ENCODE measurements at regions not wholly inside any gene's neighbourhood (a gene's known extent, or its start where the extent isn't known, plus 50 kb on each side); places are given as distances from the start of the nearest gene placed in this dataset.
A peak's percentile ranks its signal among the peaks of the same experiment; 100 is the strongest.

DNA sequence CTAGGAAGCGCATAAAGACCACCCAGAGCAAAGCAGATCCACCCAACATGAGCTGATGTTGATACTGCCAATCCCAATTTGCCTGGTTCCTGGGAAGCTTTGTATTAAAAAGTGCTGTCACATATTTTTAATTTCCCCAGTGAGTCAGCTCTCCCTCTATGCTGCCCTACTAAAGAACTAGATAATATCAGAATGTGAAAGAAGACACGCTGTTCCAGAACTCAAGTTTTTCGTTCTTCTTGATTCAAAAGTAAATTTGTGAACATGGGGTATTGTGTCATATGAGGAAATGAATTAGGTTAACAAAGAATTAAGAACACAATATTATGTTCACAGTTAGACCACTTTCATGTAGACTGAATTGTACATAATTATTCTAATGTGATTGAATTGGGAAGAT, 734.2 kb upstream of the ALCAM start:
- FAIRE-seq (no peak), DNase-seq (ENCODE audit: insufficient read length, low spot score) (no peak)

DNA sequence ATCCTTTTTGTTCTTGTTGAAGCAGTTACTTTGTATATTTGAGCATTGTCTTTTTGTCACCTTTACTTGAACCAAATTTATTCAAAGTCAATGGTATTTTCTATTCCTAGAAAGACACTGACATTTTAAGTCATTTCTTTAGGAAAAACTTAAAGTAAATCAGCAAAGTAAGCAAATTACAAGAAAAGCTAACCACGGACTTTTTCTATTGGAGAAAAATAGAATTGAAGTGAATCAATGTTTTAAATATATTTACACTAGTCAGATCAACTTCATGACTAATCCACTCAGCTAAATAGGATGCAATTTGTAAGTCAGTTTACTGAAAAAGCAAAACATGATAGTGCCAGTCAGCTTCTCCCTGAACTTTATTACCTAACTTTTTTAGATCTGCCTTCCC, 733.8 kb upstream of the ALCAM start:
- FAIRE-seq: no peak
- DNase-seq (ENCODE audit: insufficient read length, low spot score): no peak

GRCh38 chr3:104635872-104636580, 730.7 kb upstream of the ALCAM start:
- FAIRE-seq (no peak), DNase-seq (ENCODE audit: insufficient read length, low spot score) (no peak)

DNA sequence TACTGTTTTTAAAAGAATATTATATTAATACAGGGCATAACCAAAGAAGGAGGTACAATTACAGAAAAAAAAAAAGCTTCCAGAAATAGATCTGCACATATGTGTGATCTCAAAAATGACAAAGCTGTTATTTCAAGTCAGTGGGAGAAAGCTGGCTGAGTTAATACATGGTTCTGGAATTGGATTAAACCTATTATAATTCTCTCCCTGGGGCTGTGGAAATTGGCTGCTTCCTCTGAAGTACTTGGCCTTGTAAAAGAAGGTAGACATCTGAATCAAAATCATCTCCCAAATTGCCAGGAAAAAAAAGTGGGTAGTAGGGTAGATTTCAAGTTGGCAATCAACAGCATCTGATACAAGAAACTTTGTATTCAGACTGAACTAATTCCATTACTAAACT, 723.9 kb upstream of the ALCAM start:
- DNase-seq (ENCODE audit: insufficient read length, low spot score): no peak
- FAIRE-seq: no peak

DNA sequence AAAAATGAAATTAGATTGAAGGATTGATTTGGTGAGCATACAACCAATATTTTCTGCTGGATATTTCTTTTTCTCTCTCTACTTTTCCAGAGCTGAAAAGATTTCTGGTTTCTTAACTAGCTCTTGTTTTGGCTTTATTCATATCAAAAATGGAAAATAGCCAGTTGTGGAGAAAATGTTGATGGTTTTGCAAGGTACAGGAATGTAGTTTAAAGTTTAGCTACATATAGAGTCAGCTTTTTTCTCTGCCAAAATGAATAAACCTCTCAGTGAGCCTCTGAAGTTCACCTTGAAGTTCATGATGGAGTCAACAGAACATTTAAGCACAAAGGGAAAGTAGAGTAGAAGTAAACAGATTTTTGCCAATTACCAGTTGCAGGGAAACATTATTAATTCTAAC, 720.5 kb upstream of the ALCAM start:
- FAIRE-seq (no peak), DNase-seq (ENCODE audit: insufficient read length, low spot score) (no peak)

DNA sequence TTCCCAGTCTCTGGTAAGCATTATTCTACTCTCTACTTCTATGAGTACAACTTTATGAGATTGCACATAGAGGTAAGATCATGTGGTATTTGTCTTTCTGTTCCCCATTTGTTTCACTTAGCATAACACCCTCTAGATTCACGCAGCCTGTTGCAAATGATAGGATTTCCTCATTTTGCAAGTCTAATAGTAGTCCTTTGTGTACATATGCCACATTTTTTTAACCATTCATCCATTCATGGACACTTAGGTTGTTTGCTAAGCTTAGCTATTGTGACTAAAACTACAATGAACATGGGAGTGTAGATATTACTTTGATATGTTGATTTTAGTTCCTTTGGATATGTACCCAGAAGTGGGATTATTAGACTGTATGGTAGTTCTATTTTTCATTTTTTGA, 717.9 kb upstream of the ALCAM start:
- DNase-seq (ENCODE audit: insufficient read length, low spot score) (no peak), FAIRE-seq (no peak)

DNA sequence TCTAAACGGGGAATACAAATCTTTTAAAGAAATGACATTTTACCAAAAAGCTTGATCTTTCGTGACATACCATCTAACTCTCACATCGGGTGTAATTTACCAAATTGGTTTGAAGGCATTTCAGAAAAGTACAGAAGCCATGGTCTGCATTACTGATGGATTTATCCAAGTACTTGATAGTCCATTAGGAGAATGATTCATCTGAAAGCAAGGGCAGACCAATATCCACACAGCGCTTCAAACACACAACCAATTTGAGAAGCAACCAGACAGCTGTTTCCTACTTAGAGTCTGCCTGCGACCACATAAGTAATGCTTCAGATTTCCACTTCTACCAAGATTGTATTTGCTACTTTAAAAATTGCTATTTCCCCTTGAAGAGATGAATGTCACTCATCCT, 697.6 kb upstream of the ALCAM start:
- FAIRE-seq (no peak), DNase-seq (ENCODE audit: insufficient read length, low spot score) (no peak)

GRCh38 chr3:104672331-104672730, 694.4 kb upstream of the ALCAM start:
- no peak for FAIRE-seq
- DNase-seq (ENCODE audit: insufficient read length, low spot score): no peak

- no peak for FAIRE-seq
- no peak for DNase-seq (ENCODE audit: insufficient read length, low spot score)
Observed at GRCh38 chr3:104673981-104674380, 692.7 kb upstream of the ALCAM start.

GRCh38 chr3:104676241-104676640, 690.5 kb upstream of the ALCAM start:
- no peak for FAIRE-seq
- DNase-seq (ENCODE audit: insufficient read length, low spot score): no peak

GRCh38 chr3:104677932-104678331, 688.8 kb upstream of the ALCAM start:
- no peak for FAIRE-seq

GRCh38 chr3:104685492-104685891, 681.2 kb upstream of the ALCAM start:
- FAIRE-seq (no peak), DNase-seq (ENCODE audit: insufficient read length, low spot score) (no peak)

More at GRCh38 chr3:104677932-104678331, 688.8 kb upstream of the ALCAM start:
- no peak for DNase-seq (ENCODE audit: insufficient read length, low spot score)

GRCh38 chr3:104687362-104687761, 679.3 kb upstream of the ALCAM start:
- FAIRE-seq (no peak), DNase-seq (ENCODE audit: insufficient read length, low spot score) (no peak)

DNA sequence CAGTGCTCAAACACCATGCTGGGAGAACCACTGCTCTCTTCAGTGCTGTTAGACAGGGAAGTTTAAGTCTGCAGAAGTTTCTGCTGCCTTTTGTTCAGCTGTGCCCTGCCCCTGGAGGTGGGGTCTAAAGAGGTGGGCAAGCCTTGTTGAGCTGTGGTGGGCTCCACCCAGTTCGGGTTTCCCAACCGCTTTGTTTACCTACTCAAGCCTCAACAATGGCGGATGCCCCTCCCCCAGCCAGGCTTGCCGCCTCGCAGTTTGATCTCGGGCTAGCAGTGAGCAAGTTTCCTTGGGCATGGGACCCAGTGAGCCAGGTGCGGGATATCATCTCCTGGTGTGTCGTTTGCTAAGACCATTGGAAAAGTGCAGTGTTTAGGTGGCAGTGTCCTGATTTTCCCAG, 670.2 kb upstream of the ALCAM start:
- no peak for DNase-seq (ENCODE audit: insufficient read length, low spot score)
- no peak for FAIRE-seq

- no peak for DNase-seq (ENCODE audit: insufficient read length, low spot score)
- no peak for FAIRE-seq
Observed at GRCh38 chr3:104711406-104711805, 655.3 kb upstream of the ALCAM start.

DNA sequence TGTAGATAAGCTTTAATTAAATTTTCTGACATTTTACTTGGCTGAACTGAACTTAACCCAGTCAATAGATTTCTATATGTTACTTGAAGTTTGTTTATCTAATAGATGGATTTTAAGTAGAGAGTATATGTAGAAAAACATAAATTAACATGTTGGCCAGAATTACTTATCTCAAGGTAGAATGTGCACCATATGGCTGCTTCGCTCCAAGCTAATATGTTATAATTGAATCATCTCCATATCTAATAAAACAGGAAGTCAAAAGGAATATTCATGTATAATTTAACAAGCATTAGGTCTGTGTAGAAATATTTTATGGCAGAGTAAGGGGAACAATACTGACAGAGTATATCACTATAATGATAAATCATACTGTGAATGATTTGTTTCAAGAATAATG, 650.7 kb upstream of the ALCAM start:
- no peak for FAIRE-seq

GRCh38 chr3:104717828-104718196, 648.9 kb upstream of the ALCAM start:
- FAIRE-seq (peak; percentile 81), DNase-seq (ENCODE audit: insufficient read length, low spot score) (no peak)

More for the DNA sequence above, 650.7 kb upstream of the ALCAM start:
- DNase-seq (ENCODE audit: insufficient read length, low spot score): no peak

- no peak for FAIRE-seq
Observed at GRCh38 chr3:104723000-104723399, 643.7 kb upstream of the ALCAM start.

DNA sequence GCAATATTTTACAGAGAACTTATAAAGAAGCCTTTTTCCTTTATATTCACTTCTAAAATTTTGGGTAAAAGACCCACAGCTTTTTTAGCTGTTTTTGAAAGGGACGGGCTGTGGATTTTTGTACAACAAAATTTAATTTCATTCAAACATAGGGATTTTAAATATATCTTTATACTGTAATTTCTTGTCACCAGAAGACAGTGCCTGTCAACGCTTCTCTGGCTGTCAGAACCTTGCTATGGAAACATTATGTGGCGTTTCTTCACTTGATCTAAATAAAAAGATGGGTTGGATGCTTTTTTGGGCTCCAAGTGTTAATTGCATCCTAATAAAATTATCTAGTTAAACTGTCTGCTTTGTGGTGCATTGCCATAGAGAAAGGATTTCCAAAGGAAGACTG, 635.6 kb upstream of the ALCAM start:
- FAIRE-seq (no peak), DNase-seq (ENCODE audit: insufficient read length, low spot score) (no peak)

More at GRCh38 chr3:104723000-104723399, 643.7 kb upstream of the ALCAM start:
- DNase-seq (ENCODE audit: insufficient read length, low spot score): no peak

DNA sequence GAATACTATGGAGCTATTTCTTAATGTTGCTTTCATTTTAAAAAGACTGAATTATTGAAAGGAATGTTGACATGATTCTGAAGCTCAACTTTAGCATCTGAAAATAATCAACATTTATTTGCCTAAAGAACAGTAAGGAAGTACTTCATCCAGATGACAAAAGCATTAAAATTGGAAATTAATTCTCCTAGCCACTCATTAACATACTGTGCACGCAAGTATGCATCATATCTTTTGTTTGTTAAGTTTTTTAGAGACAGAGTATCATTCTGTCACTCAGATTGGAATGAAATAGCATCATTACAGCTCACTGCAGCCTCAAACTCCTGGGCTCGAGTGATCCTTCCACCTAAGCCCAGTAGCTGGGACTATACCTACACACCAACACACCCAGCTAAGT, 632.1 kb upstream of the ALCAM start:
- FAIRE-seq (no peak), DNase-seq (ENCODE audit: insufficient read length, low spot score) (no peak)

- FAIRE-seq (no peak), DNase-seq (ENCODE audit: insufficient read length, low spot score) (no peak)
Observed at GRCh38 chr3:104735691-104736090, 631.0 kb upstream of the ALCAM start.

- FAIRE-seq: no peak
- no peak for DNase-seq (ENCODE audit: insufficient read length, low spot score)
Observed at GRCh38 chr3:104738271-104738670, 628.4 kb upstream of the ALCAM start.

GRCh38 chr3:104740874-104741379, 625.8 kb upstream of the ALCAM start:
- no peak for FAIRE-seq
- no peak for DNase-seq (ENCODE audit: insufficient read length, low spot score)
